ENCODE measurements at regions not wholly inside any gene's neighbourhood (a gene's known extent, or its start where the extent isn't known, plus 50 kb on each side); places are given as distances from the start of the nearest gene placed in this dataset.

- H3K9ac ChIP-seq (ENCODE audit: low read length), result no peak overlapping the region
- H3K27me3 ChIP-seq (ENCODE audit: control insufficient read depth, insufficient read depth, low read length), result no peaks in the 10 kb centered on the region
- no peaks in the 10 kb centered on the region for H3K36me3 ChIP-seq (ENCODE audit: control insufficient read depth, insufficient read depth, low read length)
- no peak overlapping the region for H3K4me3 ChIP-seq (ENCODE audit: low read length)
- H3K4me1 ChIP-seq (ENCODE audit: control insufficient read depth, insufficient read depth, low read length), result no peaks in the 10 kb centered on the region
- H3K27ac ChIP-seq (ENCODE audit: low read depth, low read length), result no peak overlapping the region
These were observed 460.8 kb downstream of the KLF5 start for GRCh38 chr13:73519396-73520116.

- Histone ChIP-seq H3K27ac (ENCODE audit: low read depth, low read length) (no peak overlapping the region), H3K27me3 (ENCODE audit: control insufficient read depth, insufficient read depth, low read length) (no peaks in the 10 kb centered on the region), H3K4me1 (ENCODE audit: control insufficient read depth, insufficient read depth, low read length) (no peaks in the 10 kb centered on the region), H3K4me3 (ENCODE audit: low read length) (no peak overlapping the region), H3K36me3 (ENCODE audit: control insufficient read depth, insufficient read depth, low read length) (no peaks in the 10 kb centered on the region), H3K9ac (ENCODE audit: low read length) (no peak overlapping the region)
These were observed 459.0 kb downstream of the KLF5 start for GRCh38 chr13:73517766-73518165.

GRCh38 chr13:73516731-73517130 is 457.9 kb downstream of the KLF5 start:
- Histone ChIP-seq H3K9ac (ENCODE audit: low read length) (no peak overlapping the region), H3K4me3 (ENCODE audit: low read length) (no peak overlapping the region), H3K4me1 (ENCODE audit: control insufficient read depth, insufficient read depth, low read length) (no peaks in the 10 kb centered on the region), H3K36me3 (ENCODE audit: control insufficient read depth, insufficient read depth, low read length) (no peaks in the 10 kb centered on the region), H3K27ac (ENCODE audit: low read depth, low read length) (no peak overlapping the region), H3K27me3 (ENCODE audit: control insufficient read depth, insufficient read depth, low read length) (no peaks in the 10 kb centered on the region)

GRCh38 chr13:73514208-73514607 is 455.4 kb downstream of the KLF5 start:
- H3K27me3 ChIP-seq (ENCODE audit: control insufficient read depth, insufficient read depth, low read length), result no peaks in the 10 kb centered on the region

GRCh38 chr13:73513751-73514150 is 454.9 kb downstream of the KLF5 start:
- H3K9ac ChIP-seq (ENCODE audit: low read length), result no peak overlapping the region
- H3K27me3 ChIP-seq (ENCODE audit: control insufficient read depth, insufficient read depth, low read length), result no peaks in the 10 kb centered on the region
- no peak overlapping the region for H3K4me3 ChIP-seq (ENCODE audit: low read length)

More at GRCh38 chr13:73514208-73514607, 455.4 kb downstream of the KLF5 start:
- H3K27ac ChIP-seq (ENCODE audit: low read depth, low read length), result no peak overlapping the region
- H3K36me3 ChIP-seq (ENCODE audit: control insufficient read depth, insufficient read depth, low read length), result no peaks in the 10 kb centered on the region
- no peaks in the 10 kb centered on the region for H3K4me1 ChIP-seq (ENCODE audit: control insufficient read depth, insufficient read depth, low read length)
- H3K4me3 ChIP-seq (ENCODE audit: low read length), result no peak overlapping the region
- no peak overlapping the region for H3K9ac ChIP-seq (ENCODE audit: low read length)

GRCh38 chr13:73508841-73509240 is 450.0 kb downstream of the KLF5 start:
- no peak overlapping the region for H3K27ac ChIP-seq (ENCODE audit: low read depth, low read length)
- no peaks in the 10 kb centered on the region for H3K4me1 ChIP-seq (ENCODE audit: control insufficient read depth, insufficient read depth, low read length)
- no peaks in the 10 kb centered on the region for H3K27me3 ChIP-seq (ENCODE audit: control insufficient read depth, insufficient read depth, low read length)
- no peak overlapping the region for H3K9ac ChIP-seq (ENCODE audit: low read length)
- no peak overlapping the region for H3K4me3 ChIP-seq (ENCODE audit: low read length)
- H3K36me3 ChIP-seq (ENCODE audit: control insufficient read depth, insufficient read depth, low read length), result no peaks in the 10 kb centered on the region

More at GRCh38 chr13:73513751-73514150, 454.9 kb downstream of the KLF5 start:
- no peaks in the 10 kb centered on the region for H3K36me3 ChIP-seq (ENCODE audit: control insufficient read depth, insufficient read depth, low read length)
- H3K27ac ChIP-seq (ENCODE audit: low read depth, low read length), result no peak overlapping the region
- H3K4me1 ChIP-seq (ENCODE audit: control insufficient read depth, insufficient read depth, low read length), result no peaks in the 10 kb centered on the region

GRCh38 chr13:73505376-73505890 is 446.6 kb downstream of the KLF5 start:
- Histone ChIP-seq H3K4me3 (ENCODE audit: low read length) (no peak overlapping the region), H3K4me1 (ENCODE audit: control insufficient read depth, insufficient read depth, low read length) (no peaks in the 10 kb centered on the region), H3K9ac (ENCODE audit: low read length) (no peak overlapping the region), H3K27me3 (ENCODE audit: control insufficient read depth, insufficient read depth, low read length) (no peaks in the 10 kb centered on the region), H3K27ac (ENCODE audit: low read depth, low read length) (no peak overlapping the region), H3K36me3 (ENCODE audit: control insufficient read depth, insufficient read depth, low read length) (no peaks in the 10 kb centered on the region)

GRCh38 chr13:73499695-73500094 is 440.9 kb downstream of the KLF5 start:
- H3K36me3 ChIP-seq (ENCODE audit: control insufficient read depth, insufficient read depth, low read length), result no peaks in the 10 kb centered on the region
- H3K27me3 ChIP-seq (ENCODE audit: control insufficient read depth, insufficient read depth, low read length), result no peaks in the 10 kb centered on the region
- H3K27ac ChIP-seq (ENCODE audit: low read depth, low read length), result no peak overlapping the region
- H3K9ac ChIP-seq (ENCODE audit: low read length), result no peak overlapping the region
- H3K4me3 ChIP-seq (ENCODE audit: low read length), result no peak overlapping the region
- no peaks in the 10 kb centered on the region for H3K4me1 ChIP-seq (ENCODE audit: control insufficient read depth, insufficient read depth, low read length)

- Histone ChIP-seq H3K4me1 (ENCODE audit: control insufficient read depth, insufficient read depth, low read length) (no peaks in the 10 kb centered on the region), H3K9ac (ENCODE audit: low read length) (no peak overlapping the region), H3K27ac (ENCODE audit: low read depth, low read length) (no peak overlapping the region), H3K27me3 (ENCODE audit: control insufficient read depth, insufficient read depth, low read length) (no peaks in the 10 kb centered on the region), H3K4me3 (ENCODE audit: low read length) (no peak overlapping the region), H3K36me3 (ENCODE audit: control insufficient read depth, insufficient read depth, low read length) (no peaks in the 10 kb centered on the region)
These were observed 438.6 kb downstream of the KLF5 start for GRCh38 chr13:73497430-73497829.

- Histone ChIP-seq H3K27ac (ENCODE audit: low read depth, low read length) (no peak overlapping the region), H3K36me3 (ENCODE audit: control insufficient read depth, insufficient read depth, low read length) (no peaks in the 10 kb centered on the region), H3K4me1 (ENCODE audit: control insufficient read depth, insufficient read depth, low read length) (no peaks in the 10 kb centered on the region), H3K9ac (ENCODE audit: low read length) (no peak overlapping the region), H3K4me3 (ENCODE audit: low read length) (no peak overlapping the region), H3K27me3 (ENCODE audit: control insufficient read depth, insufficient read depth, low read length) (no peaks in the 10 kb centered on the region)
These were observed 437.9 kb downstream of the KLF5 start for GRCh38 chr13:73496711-73497110.

- no peak overlapping the region for H3K9ac ChIP-seq (ENCODE audit: low read length)
- H3K36me3 ChIP-seq (ENCODE audit: control insufficient read depth, insufficient read depth, low read length), result no peaks in the 10 kb centered on the region
- no peak overlapping the region for H3K27ac ChIP-seq (ENCODE audit: low read depth, low read length)
- H3K27me3 ChIP-seq (ENCODE audit: control insufficient read depth, insufficient read depth, low read length), result no peaks in the 10 kb centered on the region
- no peak overlapping the region for H3K4me3 ChIP-seq (ENCODE audit: low read length)
- no peaks in the 10 kb centered on the region for H3K4me1 ChIP-seq (ENCODE audit: control insufficient read depth, insufficient read depth, low read length)
These were observed 434.0 kb downstream of the KLF5 start for GRCh38 chr13:73492811-73493210.

- Histone ChIP-seq H3K9ac (ENCODE audit: low read length) (no peak overlapping the region), H3K27me3 (ENCODE audit: control insufficient read depth, insufficient read depth, low read length) (no peaks in the 10 kb centered on the region), H3K4me3 (ENCODE audit: low read length) (no peak overlapping the region), H3K27ac (ENCODE audit: low read depth, low read length) (no peak overlapping the region), H3K4me1 (ENCODE audit: control insufficient read depth, insufficient read depth, low read length) (no peaks in the 10 kb centered on the region), H3K36me3 (ENCODE audit: control insufficient read depth, insufficient read depth, low read length) (no peaks in the 10 kb centered on the region)
These were observed 423.8 kb downstream of the KLF5 start for GRCh38 chr13:73482556-73482955.

GRCh38 chr13:73481886-73482445 is 423.2 kb downstream of the KLF5 start:
- Histone ChIP-seq H3K27ac (ENCODE audit: low read depth, low read length) (no peak overlapping the region), H3K27me3 (ENCODE audit: control insufficient read depth, insufficient read depth, low read length) (no peaks in the 10 kb centered on the region), H3K9ac (ENCODE audit: low read length) (no peak overlapping the region), H3K4me1 (ENCODE audit: control insufficient read depth, insufficient read depth, low read length) (no peaks in the 10 kb centered on the region), H3K36me3 (ENCODE audit: control insufficient read depth, insufficient read depth, low read length) (no peaks in the 10 kb centered on the region), H3K4me3 (ENCODE audit: low read length) (no peak overlapping the region)

All from rectal smooth muscle tissue (tissue), 1 donor.